Caco-2 (cell line): ENCODE measurements at regions not wholly inside any gene's neighbourhood (a gene's known extent, or its start where the extent isn't known, plus 50 kb on each side); places are given as distances from the start of the nearest gene placed in this dataset.

Experiments
- BruUV-seq: library from RNA; stranded (reverse); fragments of 400-500 nt; replicated peaks from 2 replicates; lab custom pipeline; 2021; lab: Mats Ljungman, UMichigan
- CTCF ChIA-PET: fragments of 300-600 bp; sonication (Branson Sonifier 250); formaldehyde crosslinking; loops from one replicate; lab custom pipeline; 2022; ENCODE audit warnings: antibody characterized with exemption; lab: Charles Lee
- POLR2A ChIA-PET: fragments of 300-600 bp; sonication (Branson Sonifier 250); formaldehyde crosslinking; loops from one replicate; lab custom pipeline; 2022; ENCODE audit warnings: antibody characterized with exemption; lab: Charles Lee
- DNase-seq, 2 experiments: peaks; one replicate each; pipeline versions ENCODE4 v3.0.0 to v3.0.0-alpha.2; 2020 to 2022
- H3K27me3 ChIP-seq: replicated peaks from 2 replicates; pipeline ENCODE4 v1.6.0; 2011; ENCODE audit warnings: low read length; ENCODE audit not compliant: control insufficient read depth, insufficient read depth
- H3K36me3 ChIP-seq: 2 replicates; pipeline ENCODE4 v1.5.1; 2011; ENCODE audit warnings: low read length; ENCODE audit not compliant: control insufficient read depth, insufficient read depth
- H3K4me1 ChIP-seq: fragments of 250-450 bp; sonication (Bioruptor Pico); 2 replicates; pipeline ENCODE4 v1.5.1; 2020; ENCODE audit warnings: mild to moderate bottlenecking
- H3K4me3 ChIP-seq: 2 replicates; pipeline ENCODE4 v1.5.1; 2011; ENCODE audit warnings: low read depth, mild to moderate bottlenecking, control low read depth, low read length
- H3K9me3 ChIP-seq: fragments of 250-450 bp; sonication (Bioruptor Pico); 2 replicates; pipeline ENCODE4 v1.5.1; 2020; ENCODE audit warnings: mild to moderate bottlenecking, moderate library complexity
- H3K27ac Mint-ChIP-seq: one replicate; pipeline ENCODE4 v1.8.0; 2022; ENCODE audit warnings: mixed read lengths; ENCODE audit not compliant: unreplicated experiment
- H3K27me3 Mint-ChIP-seq: one replicate; pipeline ENCODE4 v1.8.0; 2022; ENCODE audit warnings: mixed read lengths; ENCODE audit not compliant: insufficient read depth, unreplicated experiment
- H3K36me3 Mint-ChIP-seq: one replicate; pipeline ENCODE4 v1.8.0; 2022; ENCODE audit warnings: mild to moderate bottlenecking, mixed read lengths; ENCODE audit not compliant: insufficient read depth, unreplicated experiment
- H3K4me1 Mint-ChIP-seq: one replicate; pipeline ENCODE4 v1.8.0; 2022; ENCODE audit warnings: low read depth, mixed read lengths; ENCODE audit not compliant: unreplicated experiment
- H3K4me3 Mint-ChIP-seq: one replicate; pipeline ENCODE4 v1.8.0; 2022; ENCODE audit warnings: mild to moderate bottlenecking, moderate library complexity, mixed read lengths; ENCODE audit not compliant: unreplicated experiment
- H3K9me3 Mint-ChIP-seq: one replicate; pipeline ENCODE4 v1.8.0; 2022; ENCODE audit warnings: mixed read lengths; ENCODE audit not compliant: unreplicated experiment
- CTCF ChIP-seq, 2 experiments: fragments of 200-600 bp in 1 of 2; IDR thresholded peaks; 1 replicate in 1 of 2; 2 replicates in 1 of 2; pipeline versions ENCODE4 v1.5.1 to v1.8.0; 2011 to 2022; ENCODE audit warnings: antibody characterized with exemption in 1 of 2, control low read depth in 1 of 2, inconsistent platforms in 1 of 2, low read depth in 1 of 2, low read length in 1 of 2, mild to moderate bottlenecking in 1 of 2, moderate library complexity in 1 of 2; ENCODE audit not compliant: insufficient read depth in 1 of 2, severe bottlenecking in 1 of 2, unreplicated experiment in 1 of 2
- intact Hi-C: fragments of 100-400 bp; cut with micrococcal nuclease; formaldehyde crosslinking; loops from one replicate; pipeline ENCODE4 v1.10.0; 2022; ENCODE audit not compliant: unreplicated experiment

GRCh38 chr2:59176737-59177136 lies 935.6 kb upstream of the FANCL start:
- H3K4me3 Mint-ChIP-seq = no peak overlapping the region
- H3K27ac Mint-ChIP-seq = no peak overlapping the region
- ChIA-PET CTCF (no interaction called here), POLR2A (no interaction called here)
- peaks cover 2% of the 10 kb centered on the region for H3K27me3 Mint-ChIP-seq
- intact Hi-C loops = no loop called here
- peaks cover 2% of the 10 kb centered on the region for H3K9me3 Mint-ChIP-seq
- Histone ChIP-seq H3K27me3 (no peaks in the 10 kb centered on the region), H3K36me3 (no peaks in the 10 kb centered on the region), H3K9me3 (no peaks in the 10 kb centered on the region), H3K4me3 (no peak overlapping the region), H3K4me1 (no peaks in the 10 kb centered on the region)
- DNase-seq = no peak
- TF ChIP-seq CTCF (IDR thresholded peaks at IDR 0.05; ENCODE audit: insufficient read depth in 1 of 2, low read depth in 1 of 2, low read length in 1 of 2, severe bottlenecking in 1 of 2, unreplicated experiment in 1 of 2) = peak in 1 of 2 experiments; percentile 2
- no TSS peak for BruUV-seq
- H3K4me1 Mint-ChIP-seq = no peaks in the 10 kb centered on the region
- H3K36me3 Mint-ChIP-seq = no peaks in the 10 kb centered on the region

- no peak overlapping the region for H3K4me3 ChIP-seq
- H3K9me3 ChIP-seq = no peaks in the 10 kb centered on the region
- no peaks in the 10 kb centered on the region for H3K36me3 Mint-ChIP-seq
- H3K4me1 Mint-ChIP-seq = no peaks in the 10 kb centered on the region
- H3K4me3 Mint-ChIP-seq = no peak overlapping the region
- H3K4me1 ChIP-seq = no peaks in the 10 kb centered on the region
- no TSS peak for BruUV-seq
- no peaks in the 10 kb centered on the region for H3K36me3 ChIP-seq
- DNase-seq = no peak
- peaks cover 2% of the 10 kb centered on the region for H3K27me3 Mint-ChIP-seq
- no peaks in the 10 kb centered on the region for H3K27me3 ChIP-seq
- ChIA-PET CTCF (no interaction called here), POLR2A (no interaction called here)
- intact Hi-C loops = no loop called here
- H3K27ac Mint-ChIP-seq = no peak overlapping the region
- peaks cover 9% of the 10 kb centered on the region for H3K9me3 Mint-ChIP-seq
- no peak for TF ChIP-seq CTCF (IDR thresholded peaks at IDR 0.05; ENCODE audit: insufficient read depth in 1 of 2, low read depth in 1 of 2, low read length in 1 of 2, severe bottlenecking in 1 of 2, unreplicated experiment in 1 of 2)
Measured at GRCh38 chr2:59174536-59175243, 933.6 kb upstream of the FANCL start.

GRCh38 chr2:59173325-59173724 lies 932.2 kb upstream of the FANCL start:
- Histone ChIP-seq H3K27me3 (no peaks in the 10 kb centered on the region), H3K36me3 (no peaks in the 10 kb centered on the region), H3K4me3 (no peak overlapping the region), H3K4me1 (no peaks in the 10 kb centered on the region), H3K9me3 (no peaks in the 10 kb centered on the region)
- intact Hi-C loops = no loop called here
- Mint-ChIP-seq H3K36me3 (no peaks in the 10 kb centered on the region), H3K27ac (no peak overlapping the region), H3K4me3 (no peak overlapping the region), H3K4me1 (no peaks in the 10 kb centered on the region), H3K27me3 (no peaks in the 10 kb centered on the region), H3K9me3 (peaks cover 9% of the 10 kb centered on the region)
- TF ChIP-seq CTCF (IDR thresholded peaks at IDR 0.05; ENCODE audit: insufficient read depth in 1 of 2, low read depth in 1 of 2, low read length in 1 of 2, severe bottlenecking in 1 of 2, unreplicated experiment in 1 of 2) = no peak
- CTCF ChIA-PET = no interaction called here
- POLR2A ChIA-PET = no interaction called here
- no peak for DNase-seq
- no TSS peak for BruUV-seq
